ENCODE measurements at regions not wholly inside any gene's neighbourhood (a gene's known extent, or its start where the extent isn't known, plus 50 kb on each side); places are given as distances from the start of the nearest gene placed in this dataset.

DNA sequence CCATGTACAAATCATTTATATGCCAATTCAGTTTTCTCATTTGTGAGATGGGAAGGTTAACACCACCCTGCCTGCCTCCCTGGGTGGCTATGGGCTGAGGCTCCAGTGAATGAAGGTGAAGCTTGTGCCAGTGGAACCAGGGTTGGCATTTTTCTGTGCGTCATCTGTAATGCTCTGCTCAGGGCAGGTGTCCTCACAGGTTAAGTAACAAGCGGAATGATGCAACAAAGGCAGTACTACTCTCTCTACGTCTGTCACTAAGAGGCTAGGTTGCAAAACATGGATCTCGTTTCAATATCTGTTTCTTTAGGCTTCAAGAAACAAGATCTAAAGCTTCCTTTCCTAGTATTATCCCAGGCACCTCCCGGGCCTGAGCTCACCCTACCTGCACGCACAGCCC, 67.0 kb upstream of the ZNF648 start:
- TF ChIP-seq, protein P1, sequence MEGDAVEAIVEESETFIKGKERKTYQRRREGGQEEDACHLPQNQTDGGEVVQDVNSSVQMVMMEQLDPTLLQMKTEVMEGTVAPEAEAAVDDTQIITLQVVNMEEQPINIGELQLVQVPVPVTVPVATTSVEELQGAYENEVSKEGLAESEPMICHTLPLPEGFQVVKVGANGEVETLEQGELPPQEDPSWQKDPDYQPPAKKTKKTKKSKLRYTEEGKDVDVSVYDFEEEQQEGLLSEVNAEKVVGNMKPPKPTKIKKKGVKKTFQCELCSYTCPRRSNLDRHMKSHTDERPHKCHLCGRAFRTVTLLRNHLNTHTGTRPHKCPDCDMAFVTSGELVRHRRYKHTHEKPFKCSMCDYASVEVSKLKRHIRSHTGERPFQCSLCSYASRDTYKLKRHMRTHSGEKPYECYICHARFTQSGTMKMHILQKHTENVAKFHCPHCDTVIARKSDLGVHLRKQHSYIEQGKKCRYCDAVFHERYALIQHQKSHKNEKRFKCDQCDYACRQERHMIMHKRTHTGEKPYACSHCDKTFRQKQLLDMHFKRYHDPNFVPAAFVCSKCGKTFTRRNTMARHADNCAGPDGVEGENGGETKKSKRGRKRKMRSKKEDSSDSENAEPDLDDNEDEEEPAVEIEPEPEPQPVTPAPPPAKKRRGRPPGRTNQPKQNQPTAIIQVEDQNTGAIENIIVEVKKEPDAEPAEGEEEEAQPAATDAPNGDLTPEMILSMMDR (IDR thresholded peaks at IDR 0.05): no peak
- no peak for TF ChIP-seq EP300 (IDR thresholded peaks at IDR 0.05)
